Activated naive CD8-positive, alpha-beta T cell treated with anti-CD3 and anti-CD28 coated beads, Interleukin-2, amount 10 ng/mL, durations not matched to agents 7 days and 5 days (primary cell): ENCODE measurements at regions not wholly inside any gene's neighbourhood (a gene's known extent, or its start where the extent isn't known, plus 50 kb on each side); places are given as distances from the start of the nearest gene placed in this dataset.
"Not testable (repeated sequence)": the region's sequence is repeated elsewhere in the genome, so short reads cannot be mapped to it uniquely, and the experiment has no call there.

ENCODE experiments used
- ATAC-seq: fragments of 150-1000 bp; cut with Tn5 transposase; one replicate; pipeline ENCODE4 v1.10.0; 2021; ENCODE audit warnings: low read depth, moderate library complexity
- POLR2A ChIA-PET: fragments of 350-600 bp; sonication (Branson Sonifier 250); formaldehyde crosslinking; loops from one replicate; lab custom pipeline; 2021; ENCODE audit warnings: antibody characterized with exemption; lab: Charles Lee
- DNase-seq: peaks from one replicate; pipeline ENCODE4 v3.0.0; 2021
- H3K27ac Mint-ChIP-seq: one replicate; pipeline ENCODE4 v1.8.0; 2022; ENCODE audit warnings: mild to moderate bottlenecking, mixed read lengths
- H3K27me3 Mint-ChIP-seq: one replicate; pipeline ENCODE4 v1.8.0; 2022; ENCODE audit warnings: mild to moderate bottlenecking, moderate library complexity, mixed read lengths
- H3K36me3 Mint-ChIP-seq: one replicate; pipeline ENCODE4 v1.8.0; 2021; ENCODE audit warnings: mild to moderate bottlenecking, mixed read lengths
- H3K4me1 Mint-ChIP-seq: one replicate; pipeline ENCODE4 v1.8.0; 2021; ENCODE audit warnings: mixed read lengths
- H3K4me3 Mint-ChIP-seq: one replicate; pipeline ENCODE4 v1.8.0; 2022; ENCODE audit warnings: mild to moderate bottlenecking, moderate library complexity, mixed read lengths
- H3K9me3 Mint-ChIP-seq: one replicate; pipeline ENCODE4 v1.8.0; 2021; ENCODE audit warnings: mixed read lengths

DNA sequence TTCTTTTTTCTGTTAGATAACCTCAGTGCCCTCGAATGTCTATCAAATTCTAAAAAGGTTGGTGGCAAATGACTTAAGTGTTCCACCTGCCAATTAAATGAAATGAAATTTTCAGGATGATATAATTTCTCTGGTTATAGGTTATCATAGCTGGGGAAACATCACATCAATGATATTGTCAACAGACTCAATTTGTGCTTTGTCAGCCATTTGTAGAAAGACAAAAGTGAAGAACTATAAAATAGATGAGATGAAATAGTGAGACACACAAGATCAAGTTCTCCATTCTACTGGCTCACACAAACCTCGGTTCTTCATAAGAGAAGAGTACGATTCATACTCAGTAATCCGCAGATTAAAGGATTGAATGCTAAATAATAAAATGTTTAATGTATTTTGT lies 1443.2 kb upstream of the FLRT2 start:
- Mint-ChIP-seq H3K27ac (no peak overlapping the region), H3K36me3 (no peaks in the 10 kb centered on the region), H3K27me3 (no peaks in the 10 kb centered on the region), H3K4me3 (no peak overlapping the region), H3K4me1 (no peaks in the 10 kb centered on the region), H3K9me3 (peaks cover 12% of the 10 kb centered on the region)
- no peak for DNase-seq
- POLR2A ChIA-PET: no interaction called here
- ATAC-seq: no peak

DNA sequence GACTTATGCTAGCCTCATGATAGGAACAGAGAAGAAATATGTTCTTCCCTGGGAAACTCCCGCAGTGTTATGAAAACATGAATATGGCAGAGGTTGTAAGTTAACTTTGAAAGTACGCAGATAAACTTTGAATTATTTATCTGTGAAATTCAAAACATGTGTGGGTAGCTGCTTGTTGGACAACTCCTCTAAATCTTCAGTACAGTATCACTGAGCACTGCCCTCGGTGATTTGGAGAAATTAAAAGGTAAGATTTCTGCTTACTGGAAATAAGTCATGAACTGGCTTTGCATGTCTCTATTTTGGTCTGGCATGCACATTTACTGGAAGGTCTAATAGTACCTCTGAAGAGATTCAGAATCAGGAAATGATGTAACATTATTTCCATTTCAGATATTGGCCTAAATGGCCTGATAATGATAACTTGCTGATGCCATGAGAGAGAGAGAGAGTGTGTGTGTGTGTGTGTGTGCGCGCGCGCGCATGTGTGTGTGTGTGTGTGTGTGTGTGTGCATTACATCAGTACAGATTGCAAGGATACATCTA lies 1441.9 kb upstream of the FLRT2 start:
- no peaks in the 10 kb centered on the region for H3K36me3 Mint-ChIP-seq
- peaks cover 12% of the 10 kb centered on the region for H3K9me3 Mint-ChIP-seq
- no peak overlapping the region for H3K4me3 Mint-ChIP-seq
- no peaks in the 10 kb centered on the region for H3K27me3 Mint-ChIP-seq
- ATAC-seq: no peak
- POLR2A ChIA-PET: no interaction called here
- no peak overlapping the region for H3K27ac Mint-ChIP-seq
- no peaks in the 10 kb centered on the region for H3K4me1 Mint-ChIP-seq
- no peak for DNase-seq

DNA sequence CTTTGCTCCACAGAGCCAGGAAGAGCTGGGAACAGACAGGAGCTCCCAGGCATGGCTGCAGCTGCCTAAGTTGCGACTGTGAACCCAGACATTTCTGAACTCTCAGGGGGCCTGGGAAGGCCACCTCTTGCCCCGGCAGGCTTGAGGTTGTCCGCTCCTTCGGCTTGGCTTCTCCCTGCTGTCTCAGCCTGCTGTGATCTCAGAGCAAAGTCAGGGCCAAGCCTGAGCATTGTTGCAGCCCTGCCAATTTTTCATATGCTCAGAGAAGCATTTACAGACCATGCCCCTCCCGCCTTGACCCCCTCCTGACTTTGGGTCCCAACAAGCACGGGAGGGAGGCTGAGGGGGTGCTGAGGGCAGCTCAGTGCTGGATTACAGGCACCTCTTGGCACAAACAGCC lies 1439.1 kb upstream of the FLRT2 start:
- POLR2A ChIA-PET: no interaction called here
- DNase-seq (no peak), ATAC-seq (no peak)
- no peaks in the 10 kb centered on the region for H3K4me1 Mint-ChIP-seq
- no peak overlapping the region for H3K27ac Mint-ChIP-seq
- no peaks in the 10 kb centered on the region for H3K36me3 Mint-ChIP-seq
- H3K9me3 Mint-ChIP-seq: peaks cover 8% of the 10 kb centered on the region
- H3K4me3 Mint-ChIP-seq: no peak overlapping the region
- H3K27me3 Mint-ChIP-seq: no peaks in the 10 kb centered on the region

DNA sequence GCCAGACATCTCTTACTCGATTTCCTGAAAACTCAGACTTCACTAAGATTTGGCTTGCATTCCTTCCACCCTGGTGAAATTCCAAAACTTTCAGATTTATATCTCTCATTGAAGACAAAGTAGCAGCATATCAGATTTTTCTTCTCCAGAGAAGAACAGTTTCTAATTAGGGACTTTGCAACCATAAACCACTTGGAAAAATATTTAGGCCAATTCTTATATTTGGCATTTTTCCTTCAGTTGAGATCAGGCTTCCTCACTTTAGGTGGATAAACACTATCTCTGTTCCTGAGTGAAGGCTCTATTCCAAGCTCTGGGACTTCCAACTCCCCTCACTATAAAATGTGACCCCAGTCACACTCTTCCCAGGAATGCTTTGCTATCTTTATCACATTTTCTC lies 1434.3 kb upstream of the FLRT2 start:
- ATAC-seq: no peak
- POLR2A ChIA-PET: no interaction called here
- H3K27ac Mint-ChIP-seq: no peak overlapping the region
- H3K4me1 Mint-ChIP-seq: no peaks in the 10 kb centered on the region
- H3K36me3 Mint-ChIP-seq: no peaks in the 10 kb centered on the region
- no peaks in the 10 kb centered on the region for H3K9me3 Mint-ChIP-seq
- H3K4me3 Mint-ChIP-seq: no peak overlapping the region
- DNase-seq: no peak
- no peaks in the 10 kb centered on the region for H3K27me3 Mint-ChIP-seq

DNA sequence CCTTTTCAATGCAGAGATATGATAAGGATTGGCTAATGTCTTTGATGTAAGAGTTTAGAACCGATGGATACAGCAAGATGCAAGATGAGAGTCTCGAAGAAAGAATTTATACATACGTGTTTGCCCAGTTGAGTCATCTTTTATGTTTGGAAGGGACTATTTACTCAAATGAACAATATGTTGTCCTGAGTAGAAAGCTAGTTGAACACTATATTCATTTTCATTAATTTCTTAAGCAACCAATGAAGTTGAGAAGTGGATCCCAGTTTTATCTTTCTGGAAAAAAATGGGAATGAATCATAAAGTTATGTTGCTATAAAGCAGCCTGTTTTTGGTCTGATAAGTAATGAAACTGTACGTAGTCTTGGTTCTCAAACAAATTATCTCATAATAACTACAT lies 1431.7 kb upstream of the FLRT2 start:
- no peaks in the 10 kb centered on the region for H3K4me1 Mint-ChIP-seq
- H3K27ac Mint-ChIP-seq: no peak overlapping the region
- H3K27me3 Mint-ChIP-seq: no peaks in the 10 kb centered on the region
- POLR2A ChIA-PET: no interaction called here
- H3K9me3 Mint-ChIP-seq: peaks cover 4% of the 10 kb centered on the region
- no peak overlapping the region for H3K4me3 Mint-ChIP-seq
- DNase-seq (no peak), ATAC-seq (no peak)
- no peaks in the 10 kb centered on the region for H3K36me3 Mint-ChIP-seq

DNA sequence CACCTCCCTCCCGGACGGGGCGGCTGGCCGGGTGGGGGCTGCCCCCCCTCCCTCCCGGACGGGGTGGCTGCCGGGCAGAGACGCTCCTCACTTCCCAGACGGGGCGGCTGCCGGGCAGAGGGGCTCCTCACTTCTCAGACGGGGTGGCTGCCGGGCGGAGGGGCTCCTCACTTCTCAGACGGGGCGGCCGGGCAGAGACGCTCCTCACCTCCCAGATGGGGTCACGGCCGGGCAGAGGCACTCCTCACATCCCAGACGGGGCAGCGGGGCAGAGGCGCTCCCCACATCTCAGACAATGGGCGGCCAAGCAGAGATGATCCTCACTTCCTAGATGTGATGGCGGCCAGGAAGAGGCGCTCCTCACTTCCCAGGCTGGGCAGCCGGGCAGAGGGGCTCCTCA lies 1430.4 kb upstream of the FLRT2 start:
- H3K4me3 Mint-ChIP-seq, ATAC-seq, POLR2A ChIA-PET, H3K4me1 Mint-ChIP-seq, H3K36me3 Mint-ChIP-seq, H3K27me3 Mint-ChIP-seq, H3K27ac Mint-ChIP-seq, DNase-seq, H3K9me3 Mint-ChIP-seq: not testable (repeated sequence)

DNA sequence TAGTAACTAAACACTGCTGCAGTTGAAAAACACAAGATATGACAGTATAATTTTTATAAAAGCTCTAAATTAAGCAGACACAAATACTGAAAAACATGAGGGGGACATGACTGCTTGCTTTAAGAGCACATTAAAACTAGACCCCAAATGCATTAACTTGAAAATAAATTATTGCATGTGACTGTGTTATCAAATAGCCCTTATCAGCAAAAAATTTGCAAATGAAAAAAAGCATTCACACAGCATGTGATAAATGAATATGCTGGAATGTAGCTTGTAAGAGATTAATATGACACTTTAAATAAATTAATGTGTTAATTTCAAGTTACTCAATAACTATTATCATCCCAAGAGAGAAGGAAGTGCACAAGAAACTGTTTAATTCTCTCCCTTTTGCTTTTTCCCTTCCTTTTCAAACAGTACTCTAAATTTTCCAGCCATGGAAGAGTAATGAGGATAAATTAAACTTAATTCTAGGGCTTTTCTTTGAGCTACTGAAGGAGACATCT lies 1422.1 kb upstream of the FLRT2 start:
- Mint-ChIP-seq H3K9me3 (peaks cover 6% of the 10 kb centered on the region), H3K27me3 (no peaks in the 10 kb centered on the region), H3K27ac (no peak overlapping the region), H3K4me3 (no peak overlapping the region), H3K36me3 (no peaks in the 10 kb centered on the region), H3K4me1 (no peaks in the 10 kb centered on the region)
- no peak for ATAC-seq
- POLR2A ChIA-PET: no interaction called here
- no peak for DNase-seq

DNA sequence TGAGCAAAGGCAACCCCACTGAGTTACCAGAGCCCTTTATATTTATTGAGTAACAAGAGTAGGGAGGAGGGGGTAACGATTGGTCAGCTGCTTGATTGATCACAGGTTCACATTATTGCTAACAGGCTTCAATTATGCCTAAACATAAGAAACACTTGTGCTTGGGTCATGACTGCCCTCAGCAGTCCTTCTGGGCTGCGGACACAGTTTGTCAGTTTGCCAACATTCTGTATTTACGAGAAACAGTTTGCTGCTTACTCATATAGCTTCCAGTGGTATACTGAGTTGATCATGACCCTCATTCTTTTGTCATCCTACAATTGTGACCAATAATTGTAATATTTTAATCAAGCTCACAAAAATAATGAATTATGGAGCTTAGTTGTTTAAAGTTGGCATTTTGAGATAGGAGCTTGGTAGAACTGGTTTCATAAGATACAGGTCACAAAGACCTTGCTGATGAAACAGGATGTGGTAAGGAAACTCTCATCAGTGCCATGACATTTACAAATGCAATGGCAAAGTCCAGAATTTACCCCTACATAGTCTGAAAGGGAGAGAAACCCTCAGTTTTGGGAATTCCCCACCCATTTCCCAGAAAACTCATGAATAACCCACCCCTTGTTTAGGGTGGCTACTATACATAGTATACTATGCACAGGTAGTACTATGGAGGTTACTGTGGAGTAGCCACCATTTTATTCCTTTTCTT lies 1421.0 kb upstream of the FLRT2 start:
- H3K4me1 Mint-ChIP-seq: no peaks in the 10 kb centered on the region
- no peak for DNase-seq
- H3K27ac Mint-ChIP-seq: no peak overlapping the region
- H3K36me3 Mint-ChIP-seq: no peaks in the 10 kb centered on the region
- no peak overlapping the region for H3K4me3 Mint-ChIP-seq
- POLR2A ChIA-PET: no interaction called here
- no peaks in the 10 kb centered on the region for H3K27me3 Mint-ChIP-seq
- peaks cover 6% of the 10 kb centered on the region for H3K9me3 Mint-ChIP-seq
- ATAC-seq: no peak

DNA sequence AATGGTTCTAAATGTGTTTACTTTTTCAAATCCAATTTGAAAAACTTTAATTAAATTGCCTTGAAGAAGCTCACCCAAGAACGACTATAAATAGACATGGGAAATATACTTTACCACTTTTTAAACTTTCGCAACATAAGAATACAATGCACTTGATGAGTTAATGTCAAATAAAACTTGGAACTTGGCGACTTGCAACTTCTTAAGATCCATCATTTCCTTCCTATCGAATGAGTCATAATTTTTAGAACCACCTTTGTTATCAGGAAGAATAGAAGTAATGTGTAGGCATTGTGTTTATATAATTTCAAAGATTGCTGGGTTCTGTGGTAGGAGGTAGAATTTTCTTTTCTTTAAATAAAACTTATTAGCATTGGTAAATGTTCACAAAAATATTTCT lies 1417.4 kb upstream of the FLRT2 start:
- POLR2A ChIA-PET: no interaction called here
- no peaks in the 10 kb centered on the region for H3K27me3 Mint-ChIP-seq
- no peak overlapping the region for H3K27ac Mint-ChIP-seq
- no peak overlapping the region for H3K4me3 Mint-ChIP-seq
- H3K4me1 Mint-ChIP-seq: no peaks in the 10 kb centered on the region
- H3K9me3 Mint-ChIP-seq: peaks cover 10% of the 10 kb centered on the region
- DNase-seq (no peak), ATAC-seq (no peak)
- H3K36me3 Mint-ChIP-seq: no peaks in the 10 kb centered on the region

DNA sequence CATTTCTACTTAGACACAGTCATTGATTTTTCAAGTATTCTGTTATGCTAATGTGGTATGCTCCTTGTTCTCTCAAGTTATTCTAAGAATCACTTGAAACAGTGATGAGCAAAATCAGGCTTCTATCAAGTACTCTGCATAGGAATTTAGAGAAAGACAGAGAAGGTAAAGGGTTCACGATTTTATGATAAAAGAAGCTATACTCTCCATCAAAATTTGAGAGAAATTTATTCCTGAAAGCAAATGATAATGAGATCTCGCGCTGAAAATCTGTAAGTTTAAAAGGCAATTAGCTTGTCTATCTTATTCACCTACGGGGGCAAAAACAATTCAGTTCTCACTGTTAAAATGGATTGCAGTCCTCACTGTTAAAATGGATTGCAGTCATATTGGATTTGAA lies 1404.3 kb upstream of the FLRT2 start:
- DNase-seq: no peak
- H3K27ac Mint-ChIP-seq: no peak overlapping the region
- no peak for ATAC-seq
- H3K27me3 Mint-ChIP-seq: no peaks in the 10 kb centered on the region
- no peaks in the 10 kb centered on the region for H3K4me1 Mint-ChIP-seq
- no peaks in the 10 kb centered on the region for H3K9me3 Mint-ChIP-seq
- H3K36me3 Mint-ChIP-seq: no peaks in the 10 kb centered on the region
- POLR2A ChIA-PET: no interaction called here
- H3K4me3 Mint-ChIP-seq: no peak overlapping the region

DNA sequence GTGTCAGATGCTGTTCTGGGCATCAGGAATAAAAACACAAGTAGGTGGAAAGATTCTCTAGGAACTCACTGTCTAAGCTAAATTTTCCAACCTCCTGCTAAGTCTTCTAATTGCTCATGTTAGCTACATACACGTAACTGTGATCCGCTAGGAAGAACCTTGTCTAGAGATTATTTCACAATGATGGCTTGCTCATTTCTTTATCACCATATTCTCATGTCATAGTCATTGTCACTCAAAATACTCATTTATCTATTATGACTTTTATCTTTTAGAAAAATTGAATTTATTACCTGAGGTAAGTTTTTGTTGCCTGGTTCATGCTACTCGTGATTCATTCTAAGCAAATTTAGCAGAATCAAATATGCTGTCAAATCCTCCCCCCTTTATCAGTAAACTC lies 1402.4 kb upstream of the FLRT2 start:
- Mint-ChIP-seq H3K36me3 (no peaks in the 10 kb centered on the region), H3K4me3 (no peak overlapping the region), H3K27me3 (no peaks in the 10 kb centered on the region), H3K27ac (no peak overlapping the region), H3K4me1 (no peaks in the 10 kb centered on the region), H3K9me3 (no peaks in the 10 kb centered on the region)
- POLR2A ChIA-PET: no interaction called here
- no peak for ATAC-seq
- no peak for DNase-seq

DNA sequence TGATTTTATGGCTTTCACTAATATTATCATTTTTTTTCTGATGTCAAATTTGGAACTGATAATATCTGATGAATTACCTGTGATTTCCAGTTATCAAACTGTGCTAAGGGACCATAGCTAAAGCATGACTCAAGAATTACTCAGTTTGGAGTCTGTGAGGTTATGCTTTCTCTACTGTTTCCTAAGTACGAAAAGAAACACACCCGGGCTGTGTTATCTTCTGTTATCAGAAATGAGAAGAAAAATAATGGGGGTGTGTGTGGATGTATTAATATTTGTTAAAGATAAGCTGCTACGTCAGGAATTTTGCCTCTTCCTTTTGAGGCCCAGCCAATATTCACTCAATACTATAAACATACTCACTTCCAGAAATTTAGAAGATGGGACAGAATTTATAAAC lies 1401.9 kb upstream of the FLRT2 start:
- no peaks in the 10 kb centered on the region for H3K27me3 Mint-ChIP-seq
- H3K9me3 Mint-ChIP-seq: no peaks in the 10 kb centered on the region
- no peak overlapping the region for H3K4me3 Mint-ChIP-seq
- DNase-seq: no peak
- no peak overlapping the region for H3K27ac Mint-ChIP-seq
- POLR2A ChIA-PET: no interaction called here
- H3K4me1 Mint-ChIP-seq: no peaks in the 10 kb centered on the region
- H3K36me3 Mint-ChIP-seq: no peaks in the 10 kb centered on the region
- no peak for ATAC-seq

DNA sequence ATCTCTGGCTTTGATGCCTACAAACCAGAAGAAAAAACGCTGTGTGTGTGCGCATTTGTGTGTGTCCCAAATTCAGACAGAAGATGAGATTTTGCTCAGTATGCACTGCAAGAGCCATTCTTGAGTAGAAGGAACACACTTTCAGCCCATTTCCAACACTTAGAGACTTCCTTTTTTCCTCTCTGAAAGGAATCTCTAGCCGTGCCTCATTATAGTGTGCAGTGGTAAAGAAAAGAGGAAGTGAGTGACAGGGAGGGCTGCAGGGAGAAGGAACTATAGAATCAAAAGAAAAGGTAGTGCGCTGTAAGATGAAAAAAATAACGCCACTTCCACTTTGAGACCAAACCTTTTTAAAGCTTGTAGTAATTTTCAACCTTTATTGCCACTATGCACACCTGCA lies 1400.9 kb upstream of the FLRT2 start:
- Mint-ChIP-seq H3K27me3 (no peaks in the 10 kb centered on the region), H3K36me3 (no peaks in the 10 kb centered on the region), H3K4me1 (no peaks in the 10 kb centered on the region), H3K27ac (no peak overlapping the region), H3K9me3 (peaks cover 2% of the 10 kb centered on the region), H3K4me3 (no peak overlapping the region)
- POLR2A ChIA-PET: no interaction called here
- ATAC-seq (no peak), DNase-seq (no peak)

DNA sequence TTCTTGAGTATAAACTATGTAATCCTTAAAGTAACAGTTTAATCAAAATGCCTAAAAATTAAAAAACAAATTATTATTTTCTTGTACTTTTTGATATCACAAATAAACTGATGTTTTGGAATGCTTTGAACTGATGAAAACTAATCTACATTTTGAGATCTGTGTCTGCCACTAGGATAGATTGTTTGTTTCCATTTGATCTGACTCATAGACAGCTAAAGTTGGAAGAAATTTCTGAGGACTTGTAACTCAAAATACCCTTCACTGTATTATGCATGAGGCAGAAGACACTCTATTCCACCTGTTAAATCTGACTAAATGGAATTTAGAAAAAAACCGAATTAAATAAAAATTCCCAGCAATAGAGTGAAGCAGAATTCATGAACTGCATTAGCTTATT lies 1400.0 kb upstream of the FLRT2 start:
- POLR2A ChIA-PET: no interaction called here
- Mint-ChIP-seq H3K4me1 (no peaks in the 10 kb centered on the region), H3K27me3 (no peaks in the 10 kb centered on the region), H3K9me3 (peaks cover 2% of the 10 kb centered on the region), H3K27ac (no peak overlapping the region), H3K4me3 (no peak overlapping the region), H3K36me3 (no peaks in the 10 kb centered on the region)
- DNase-seq: no peak
- ATAC-seq: no peak
